ENCODE measurements at regions not wholly inside any gene's neighbourhood (a gene's known extent, or its start where the extent isn't known, plus 50 kb on each side); places are given as distances from the start of the nearest gene placed in this dataset.

GRCh38 chr6:71656121-71656520, 230.2 kb upstream of the RIMS1 start:
- Histone ChIP-seq H3K4me3 (ENCODE audit: low read length) (no peak overlapping the region), H3K4me1 (ENCODE audit: control insufficient read depth, insufficient read depth, low read length) (no peaks in the 10 kb centered on the region), H3K36me3 (ENCODE audit: control insufficient read depth, insufficient read depth, low read length) (no peaks in the 10 kb centered on the region), H3K27ac (ENCODE audit: low read depth, low read length) (no peak overlapping the region), H3K9ac (ENCODE audit: extremely low read depth, low read length, poor library complexity, severe bottlenecking) (no peak overlapping the region), H3K9me3 (ENCODE audit: control insufficient read depth, low read length) (no peaks in the 10 kb centered on the region), H3K27me3 (ENCODE audit: control insufficient read depth, insufficient read depth, low read length, poor library complexity, severe bottlenecking) (no peaks in the 10 kb centered on the region)
- H3K27me3 Mint-ChIP-seq (ENCODE audit: insufficient read depth), result no peaks in the 10 kb centered on the region
- TF ChIP-seq CTCF (conservative IDR thresholded peaks at IDR 0.05), result no peak
- no peaks in the 10 kb centered on the region for H3K9me3 Mint-ChIP-seq
- H3K4me3 Mint-ChIP-seq, result no peak overlapping the region
- no peak overlapping the region for H3K27ac Mint-ChIP-seq
- WGBS, 2 experiments (ENCODE audit: insufficient coverage in 1 of 2, insufficient read length in 1 of 2), result 89% methylated on average over 1 of the region's 1 CpG; no CpG with 5 or more reads in 1 of the 2 experiments
- peaks cover 2% of the 10 kb centered on the region for H3K4me1 Mint-ChIP-seq
- no peak for DNase-seq
- H3K36me3 Mint-ChIP-seq (ENCODE audit: low read depth), result no peaks in the 10 kb centered on the region

GRCh38 chr6:71665931-71666330, 220.4 kb upstream of the RIMS1 start:
- H3K4me1 ChIP-seq (ENCODE audit: control insufficient read depth, insufficient read depth, low read length), result peaks cover 4% of the 10 kb centered on the region
- no peaks in the 10 kb centered on the region for H3K36me3 ChIP-seq (ENCODE audit: control insufficient read depth, insufficient read depth, low read length)
- no peak for TF ChIP-seq CTCF (conservative IDR thresholded peaks at IDR 0.05)
- H3K9me3 ChIP-seq (ENCODE audit: control insufficient read depth, low read length), result peaks cover 12% of the 10 kb centered on the region
- Mint-ChIP-seq H3K4me1 (peaks cover 13% of the 10 kb centered on the region), H3K4me3 (no peak overlapping the region), H3K27me3 (ENCODE audit: insufficient read depth) (peaks cover 14% of the 10 kb centered on the region), H3K9me3 (peaks cover 7% of the 10 kb centered on the region), H3K27ac (no peak overlapping the region), H3K36me3 (ENCODE audit: low read depth) (no peaks in the 10 kb centered on the region)
- H3K27me3 ChIP-seq (ENCODE audit: control insufficient read depth, insufficient read depth, low read length, poor library complexity, severe bottlenecking), result no peaks in the 10 kb centered on the region
- DNase-seq, result no peak
- H3K4me3 ChIP-seq (ENCODE audit: low read length), result no peak overlapping the region
- no peak overlapping the region for H3K27ac ChIP-seq (ENCODE audit: low read depth, low read length)
- 65 to 93% methylated on average over 2 to 3 of the region's 3 CpGs for WGBS, 2 experiments (ENCODE audit: insufficient coverage in 1 of 2, insufficient read length in 1 of 2)
- H3K9ac ChIP-seq (ENCODE audit: extremely low read depth, low read length, poor library complexity, severe bottlenecking), result no peak overlapping the region

- Histone ChIP-seq H3K9ac (ENCODE audit: extremely low read depth, low read length, poor library complexity, severe bottlenecking) (no peak overlapping the region), H3K27me3 (ENCODE audit: control insufficient read depth, insufficient read depth, low read length, poor library complexity, severe bottlenecking) (no peaks in the 10 kb centered on the region), H3K9me3 (ENCODE audit: control insufficient read depth, low read length) (no peaks in the 10 kb centered on the region), H3K27ac (ENCODE audit: low read depth, low read length) (no peak overlapping the region), H3K4me1 (ENCODE audit: control insufficient read depth, insufficient read depth, low read length) (peaks cover 20% of the 10 kb centered on the region), H3K4me3 (ENCODE audit: low read length) (no peak overlapping the region), H3K36me3 (ENCODE audit: control insufficient read depth, insufficient read depth, low read length) (no peaks in the 10 kb centered on the region)
- DNase-seq, result no peak
- Mint-ChIP-seq H3K4me3 (no peak overlapping the region), H3K4me1 (peaks cover 39% of the 10 kb centered on the region), H3K36me3 (ENCODE audit: low read depth) (no peaks in the 10 kb centered on the region), H3K9me3 (no peaks in the 10 kb centered on the region), H3K27me3 (ENCODE audit: insufficient read depth) (peaks cover 40% of the 10 kb centered on the region), H3K27ac (no peak overlapping the region)
- no peak for TF ChIP-seq CTCF (conservative IDR thresholded peaks at IDR 0.05)
- WGBS, 2 experiments (ENCODE audit: insufficient coverage in 1 of 2, insufficient read length in 1 of 2), result 88% methylated on average over 2 of the region's 2 CpGs; no CpG with 5 or more reads in 1 of the 2 experiments
These were observed 213.5 kb upstream of the RIMS1 start for GRCh38 chr6:71672876-71673275.
